ENCODE measurements at regions not wholly inside any gene's neighbourhood (a gene's known extent, or its start where the extent isn't known, plus 50 kb on each side); places are given as distances from the start of the nearest gene placed in this dataset.
"Not testable (repeated sequence)": the region's sequence is repeated elsewhere in the genome, so short reads cannot be mapped to it uniquely, and the experiment has no call there.

DNA sequence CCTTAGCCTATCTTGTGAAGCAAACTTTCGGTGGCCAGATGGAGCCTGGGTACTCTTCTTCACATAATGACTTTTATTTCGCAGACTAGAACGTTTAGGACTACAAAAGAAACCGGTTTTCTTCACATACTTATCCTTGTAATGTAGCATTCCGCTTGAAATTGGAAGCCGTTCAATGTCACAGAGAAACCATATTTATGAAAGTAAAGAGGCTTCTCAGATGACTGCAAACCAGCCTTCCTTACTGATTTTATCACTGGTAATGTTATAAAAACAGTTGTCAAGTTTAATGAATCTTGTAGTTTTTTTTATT, 94.1 kb downstream of the PPIAL4G start:
- TF ChIP-seq, protein P1, sequence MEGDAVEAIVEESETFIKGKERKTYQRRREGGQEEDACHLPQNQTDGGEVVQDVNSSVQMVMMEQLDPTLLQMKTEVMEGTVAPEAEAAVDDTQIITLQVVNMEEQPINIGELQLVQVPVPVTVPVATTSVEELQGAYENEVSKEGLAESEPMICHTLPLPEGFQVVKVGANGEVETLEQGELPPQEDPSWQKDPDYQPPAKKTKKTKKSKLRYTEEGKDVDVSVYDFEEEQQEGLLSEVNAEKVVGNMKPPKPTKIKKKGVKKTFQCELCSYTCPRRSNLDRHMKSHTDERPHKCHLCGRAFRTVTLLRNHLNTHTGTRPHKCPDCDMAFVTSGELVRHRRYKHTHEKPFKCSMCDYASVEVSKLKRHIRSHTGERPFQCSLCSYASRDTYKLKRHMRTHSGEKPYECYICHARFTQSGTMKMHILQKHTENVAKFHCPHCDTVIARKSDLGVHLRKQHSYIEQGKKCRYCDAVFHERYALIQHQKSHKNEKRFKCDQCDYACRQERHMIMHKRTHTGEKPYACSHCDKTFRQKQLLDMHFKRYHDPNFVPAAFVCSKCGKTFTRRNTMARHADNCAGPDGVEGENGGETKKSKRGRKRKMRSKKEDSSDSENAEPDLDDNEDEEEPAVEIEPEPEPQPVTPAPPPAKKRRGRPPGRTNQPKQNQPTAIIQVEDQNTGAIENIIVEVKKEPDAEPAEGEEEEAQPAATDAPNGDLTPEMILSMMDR (conservative IDR thresholded peaks at IDR 0.05; ENCODE audit: low read length), result no peak
- peak overlapping the region; percentile 65 for H3K4me3 ChIP-seq (ENCODE audit: low read length)
- DNase-seq (ENCODE audit: low read depth), result no peak

DNA sequence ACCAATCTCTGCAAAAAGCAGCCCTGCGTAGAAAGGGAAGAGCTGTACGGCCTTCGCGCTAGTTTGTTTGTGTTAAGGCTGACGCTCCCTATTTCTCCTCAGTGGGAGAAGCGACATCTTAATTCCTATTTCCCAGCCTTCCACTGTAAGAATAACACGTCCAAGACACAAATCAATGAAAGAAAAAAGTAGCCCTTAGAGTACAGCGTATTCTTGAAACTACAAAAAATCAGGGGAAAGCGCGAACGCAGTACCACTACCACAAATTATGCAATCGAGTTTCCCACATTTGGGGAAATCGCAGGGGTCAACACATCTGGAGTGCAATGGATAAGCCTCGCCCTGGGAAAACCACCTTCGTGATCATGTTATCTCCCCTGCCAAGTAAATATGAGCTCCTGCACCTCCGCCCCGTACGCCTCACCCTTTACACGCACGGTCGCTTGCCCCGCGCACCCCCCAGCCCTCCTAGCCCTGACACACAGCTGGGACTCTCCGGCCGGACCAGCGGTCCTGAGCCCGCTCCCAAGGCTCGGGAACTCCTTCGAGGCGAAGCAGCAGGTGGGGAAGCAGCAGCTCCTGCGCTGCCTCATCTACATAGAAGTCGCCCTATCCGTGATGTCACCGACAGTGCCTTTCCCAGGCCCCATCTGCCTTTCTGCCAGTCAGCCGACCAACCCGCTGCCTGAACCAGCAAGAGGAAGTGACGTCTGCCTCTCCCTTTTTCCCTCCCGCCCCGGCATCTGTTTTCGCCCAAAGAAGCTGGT, 94.7 kb downstream of the PPIAL4G start:
- H3K4me3 ChIP-seq (ENCODE audit: low read length), result peak overlapping the region; percentile 65
- TF ChIP-seq, protein P1 (conservative IDR thresholded peaks at IDR 0.05; ENCODE audit: low read length), result no peak
- DNase-seq (ENCODE audit: low read depth), result peak; percentile 84

DNA sequence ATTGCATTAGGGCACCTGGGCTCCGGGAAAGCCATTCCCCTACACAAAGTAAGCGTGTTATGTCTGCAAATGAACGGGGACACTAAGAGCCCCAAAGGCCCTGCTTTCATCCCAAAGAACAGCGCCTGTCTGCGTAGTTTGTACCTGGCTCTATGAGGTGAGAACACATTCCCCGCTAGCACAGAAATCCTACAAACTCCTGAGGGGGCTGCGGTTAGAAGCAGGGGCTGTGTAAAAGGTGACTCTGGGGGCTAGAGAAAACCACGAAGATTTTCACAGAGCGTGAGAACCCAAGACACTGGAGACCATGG, 95.2 kb downstream of the PPIAL4G start:
- not testable (repeated sequence) for DNase-seq (ENCODE audit: low read depth)
- H3K4me3 ChIP-seq (ENCODE audit: low read length), result peak overlapping the region; percentile 65

DNA sequence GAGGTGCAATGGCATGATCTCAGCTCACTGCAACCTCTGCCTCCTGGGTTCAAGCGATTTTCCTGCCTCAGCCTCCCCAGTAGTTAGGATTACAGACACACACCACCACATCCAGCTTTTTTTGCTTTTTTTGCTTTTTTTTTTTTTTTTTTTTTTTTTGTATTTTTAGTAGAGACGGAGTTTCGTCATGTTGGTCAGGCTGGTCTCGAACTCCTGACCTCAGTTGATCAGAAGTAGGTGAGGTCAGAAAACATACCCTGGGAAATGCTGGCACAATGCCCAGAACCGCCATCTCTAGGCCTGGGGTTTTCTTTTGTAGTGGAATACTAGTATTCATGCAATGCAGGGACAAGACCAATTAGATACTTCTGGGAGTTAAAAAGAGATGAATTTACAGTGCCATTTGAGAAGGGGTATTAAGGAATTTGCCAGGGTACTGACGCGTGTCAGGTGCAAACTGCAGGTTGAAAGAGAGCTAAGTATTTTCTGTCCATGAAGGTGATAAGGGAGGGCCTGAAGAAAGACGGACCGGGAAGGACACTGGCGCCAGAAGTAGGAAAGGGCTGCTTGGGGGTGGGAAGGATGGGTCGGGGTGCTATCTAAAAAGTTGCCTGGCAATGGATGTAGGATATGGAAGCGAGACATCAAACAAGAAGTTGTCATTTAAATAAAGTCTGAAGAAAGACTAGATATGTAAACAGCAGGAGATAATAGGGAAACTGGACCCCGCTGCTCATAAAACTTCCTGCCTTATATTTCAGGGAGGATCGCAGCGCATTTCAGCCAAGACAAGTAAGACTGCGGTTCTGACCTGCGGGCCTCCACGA, 95.8 kb downstream of the PPIAL4G start:
- DNase-seq (ENCODE audit: low read depth); H3K4me3 ChIP-seq (ENCODE audit: low read length): not testable (repeated sequence)

DNA sequence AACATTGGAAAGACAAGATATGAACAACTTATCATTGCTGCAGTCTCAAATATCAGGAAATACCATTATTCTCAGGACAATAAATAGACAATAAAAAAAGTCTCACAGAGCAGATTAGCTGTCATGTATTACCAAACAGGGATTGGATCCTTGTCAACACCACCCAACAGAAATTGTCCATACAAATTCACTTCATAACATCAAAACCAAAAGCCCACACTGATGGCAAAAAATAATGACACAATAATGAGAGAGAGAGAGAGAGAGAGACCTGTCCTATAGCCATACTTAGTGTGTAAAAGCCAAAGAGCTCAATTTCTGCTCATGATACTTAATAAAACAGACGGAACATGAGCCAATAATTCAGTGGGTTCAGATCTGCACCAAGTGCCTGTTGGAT, 96.5 kb downstream of the PPIAL4G start:
- TF ChIP-seq, protein P1 (conservative IDR thresholded peaks at IDR 0.05; ENCODE audit: low read length), result no peak
- no peak for DNase-seq (ENCODE audit: low read depth)
- no peak overlapping the region for H3K4me3 ChIP-seq (ENCODE audit: low read length)

DNA sequence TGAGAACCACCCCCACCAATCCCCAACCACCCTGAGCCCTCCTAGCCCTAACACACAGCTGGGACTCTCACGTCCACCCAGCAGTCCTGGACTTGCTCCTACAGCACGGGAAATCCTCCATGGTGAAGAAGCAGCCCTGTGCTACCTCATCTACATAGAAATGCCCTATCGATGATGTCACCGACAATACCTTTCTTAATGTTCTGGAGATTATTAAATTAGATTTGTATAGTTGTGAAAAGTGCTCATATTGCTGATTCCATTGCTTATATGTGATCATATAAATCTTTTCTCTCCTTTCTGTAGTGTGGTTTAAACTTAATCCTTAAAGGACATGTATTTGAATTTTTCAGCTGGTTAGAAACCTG, 97.1 kb downstream of the PPIAL4G start:
- DNase-seq (ENCODE audit: low read depth), result not testable (repeated sequence)

DNA sequence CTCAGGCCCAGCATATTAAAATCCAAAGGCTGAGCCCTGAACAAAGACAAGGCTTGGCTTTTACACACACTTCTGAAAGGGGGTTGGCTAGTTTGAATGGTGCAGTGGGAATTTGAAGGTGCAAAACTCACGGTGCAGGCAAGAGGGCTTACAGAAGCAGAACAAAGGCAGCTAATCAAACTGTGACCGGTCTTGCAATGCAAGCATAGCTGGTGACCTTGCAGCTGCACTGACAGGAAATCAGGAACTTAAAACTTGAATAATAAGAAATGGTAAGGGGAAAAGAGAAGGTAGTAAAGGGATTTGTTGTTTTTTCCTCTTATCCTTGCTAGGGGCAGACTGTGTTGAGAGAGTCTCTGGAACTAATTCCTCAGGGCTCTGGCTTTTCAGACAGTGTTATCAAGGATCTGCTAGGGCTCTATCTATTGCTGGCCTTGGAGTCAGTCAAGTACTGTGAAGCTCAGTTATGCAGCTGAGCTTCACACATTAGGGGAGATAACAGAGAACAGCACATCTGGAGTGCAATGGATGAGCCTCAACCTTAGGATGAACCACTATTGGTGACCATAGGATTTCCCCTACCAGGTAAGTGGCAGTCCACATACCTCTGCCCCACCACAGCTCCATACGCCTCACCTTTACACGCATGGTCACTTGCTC, 97.6 kb downstream of the PPIAL4G start:
- H3K4me3 ChIP-seq (ENCODE audit: low read length), result no peak overlapping the region
- DNase-seq (ENCODE audit: low read depth), result no peak
- TF ChIP-seq, protein P1 (conservative IDR thresholded peaks at IDR 0.05; ENCODE audit: low read length), result no peak

More for the DNA sequence above, 97.1 kb downstream of the PPIAL4G start:
- H3K4me3 ChIP-seq (ENCODE audit: low read length), result not testable (repeated sequence)

DNA sequence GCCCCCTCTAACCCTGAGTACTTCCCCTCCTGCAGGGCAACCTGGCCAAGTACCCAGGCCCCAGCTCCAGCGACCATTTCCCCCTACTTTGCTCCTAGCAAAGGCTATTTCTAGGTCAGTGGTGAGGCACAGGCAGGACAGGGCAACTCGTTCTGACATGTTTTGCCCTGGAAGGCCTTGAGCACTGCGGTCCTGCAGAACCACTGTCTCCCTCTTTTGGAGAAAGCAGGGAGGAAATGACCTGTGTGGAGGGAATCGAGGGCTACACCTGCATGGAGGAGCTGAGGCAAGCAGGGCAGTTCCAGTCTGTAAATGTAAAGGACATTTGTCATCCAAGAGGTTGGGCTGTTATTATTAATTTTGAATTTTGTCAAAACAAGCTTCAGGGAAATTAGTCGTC, 99.1 kb downstream of the PPIAL4G start:
- no peak overlapping the region for H3K4me3 ChIP-seq (ENCODE audit: low read length)
- TF ChIP-seq, protein P1 (conservative IDR thresholded peaks at IDR 0.05; ENCODE audit: low read length), result no peak
- no peak for DNase-seq (ENCODE audit: low read depth)
